HCT116 (cell line): ENCODE measurements at regions not wholly inside any gene's neighbourhood (a gene's known extent, or its start where the extent isn't known, plus 50 kb on each side); places are given as distances from the start of the nearest gene placed in this dataset.

Source experiments
- ATAC-seq: fragments of 200-7000 bp; cut with Tn5 transposase; 2 replicates; pipeline ENCODE4 v1.9.1; 2020; ENCODE audit warnings: mild to moderate bottlenecking, moderate library complexity
- BruUV-seq: library from RNA; stranded (reverse); fragments of 400-500 nt; replicated peaks from 2 replicates; lab custom pipeline; 2021; lab: Mats Ljungman, UMichigan
- CTCF ChIA-PET: fragments of 300-600 bp; sonication (Branson Sonifier 250); formaldehyde crosslinking; loops from one replicate; lab custom pipeline; 2021; ENCODE audit warnings: antibody characterized with exemption; lab: Charles Lee
- POLR2A ChIA-PET: fragments of 300-600, 350-600 bp; sonication (Branson Sonifier 250); formaldehyde crosslinking; loops from one replicate; lab custom pipeline; 2021; ENCODE audit warnings: antibody characterized with exemption; lab: Charles Lee
- RAD21 ChIA-PET, 2 experiments: fragments of 300-600 bp; sonication (Branson Sonifier 250); formaldehyde crosslinking; loops; one replicate each; lab custom pipeline; 2023; ENCODE audit warnings: low total read pairs in 2 of 2; ENCODE audit not compliant: uncharacterized antibody in 2 of 2, unreplicated experiment in 2 of 2, low non-redundant PET in 1 of 2; lab: Charles Lee
- DNase-seq: peaks from one replicate; pipeline ENCODE4 v3.0.0-alpha.2; 2010; ENCODE audit warnings: low read depth, low spot score
- H2AFZ ChIP-seq: fragments of 200-600 bp; shearing (Covaris generic), sonication (generic); 2 replicates; pipeline ENCODE4 v1.6.1; 2017; ENCODE audit warnings: low read depth, mixed run types, mixed read lengths, antibody characterized with exemption, low read length; ENCODE audit not compliant: poor library complexity, severe bottlenecking
- H3K27ac ChIP-seq: 2 replicates; pipeline ENCODE4 v1.5.1; 2012; ENCODE audit warnings: low read depth, low read length
- H3K27me3 ChIP-seq: fragments of 200-600 bp; sonication (generic); 2 replicates; pipeline ENCODE4 v1.6.1; 2016; ENCODE audit warnings: mixed run types, low read length, mixed read lengths; ENCODE audit not compliant: insufficient read depth
- H3K36me3 ChIP-seq, 2 experiments: fragments of 200-500 bp in 1 of 2; fragments of 200-600 bp in 1 of 2; sonication (Bioruptor generic) in 1 of 2; sonication (generic) in 1 of 2; 2 replicates each; pipeline versions ENCODE4 v1.5.1 to v1.6.1; 2014 to 2016; ENCODE audit warnings: low read length in 2 of 2, inconsistent platforms in 1 of 2, mixed read lengths in 1 of 2, mixed run types in 1 of 2; ENCODE audit not compliant: insufficient read depth in 2 of 2, control insufficient read depth in 1 of 2
- H3K4me1 ChIP-seq, 2 experiments: fragments of 200-600 bp in 1 of 2; sonication (generic) in 1 of 2; 2 replicates each; pipeline versions ENCODE4 v1.5.1 to v1.6.1; 2012 to 2017; ENCODE audit warnings: low read length in 2 of 2, inconsistent platforms in 1 of 2, mild to moderate bottlenecking in 1 of 2, mixed read lengths in 1 of 2, mixed run types in 1 of 2, moderate library complexity in 1 of 2; ENCODE audit not compliant: insufficient read depth in 2 of 2, control insufficient read depth in 1 of 2
- H3K4me2 ChIP-seq: fragments of 200-600 bp; sonication (generic); 2 replicates; pipeline ENCODE4 v1.6.1; 2017; ENCODE audit warnings: mixed run types, low read length, mixed read lengths
- H3K4me3 ChIP-seq, 2 experiments: fragments of 200-600 bp in 1 of 2; sonication (generic) in 1 of 2; replicated peaks in 1 of 2; 2 replicates each; pipeline ENCODE4 v1.5.1; 2011 to 2016; ENCODE audit warnings: low read length in 2 of 2, control low read depth in 1 of 2, low read depth in 1 of 2, mild to moderate bottlenecking in 1 of 2, mixed read lengths in 1 of 2, mixed run types in 1 of 2
- H3K79me2 ChIP-seq: fragments of 200-600 bp; sonication (generic); 2 replicates; pipeline ENCODE4 v1.6.1; 2017; ENCODE audit warnings: mild to moderate bottlenecking, mixed run types, low read length, moderate library complexity, mixed read lengths; ENCODE audit not compliant: insufficient read depth
- H3K9ac ChIP-seq: fragments of 200-600 bp; sonication (generic); 2 replicates; pipeline ENCODE4 v1.6.1; 2016; ENCODE audit warnings: low read length, mixed read lengths
- H3K9me2 ChIP-seq: fragments of 200-600 bp; sonication (generic), shearing (Covaris generic); 2 replicates; pipeline ENCODE4 v1.6.1; 2017; ENCODE audit warnings: mixed run types, mild to moderate bottlenecking, moderate library complexity; ENCODE audit not compliant: insufficient read depth
- H3K9me3 ChIP-seq, 2 experiments: fragments of 200-500 bp in 1 of 2; fragments of 200-600 bp in 1 of 2; sonication (Bioruptor generic) in 1 of 2; sonication (generic) in 1 of 2; 2 replicates each; pipeline ENCODE4 v1.6.1; 2014 to 2017; ENCODE audit warnings: low read length in 2 of 2, mixed read lengths in 2 of 2, inconsistent platforms in 1 of 2, low read depth in 1 of 2, mild to moderate bottlenecking in 1 of 2, mixed run types in 1 of 2, moderate library complexity in 1 of 2; ENCODE audit not compliant: control insufficient read depth in 1 of 2, insufficient read depth in 1 of 2
- H4K20me1 ChIP-seq: fragments of 200-600 bp; sonication (generic), shearing (Covaris generic); 2 replicates; pipeline ENCODE4 v1.6.1; 2017; ENCODE audit warnings: mixed run types, mild to moderate bottlenecking, moderate library complexity; ENCODE audit not compliant: insufficient read depth
- CEBPB ChIP-seq: IDR thresholded peaks from 2 replicates; pipeline ENCODE4 v1.6.1; 2012; ENCODE audit warnings: low read depth
- CTCF ChIP-seq, 3 experiments: fragments of 200-600 bp in 1 of 3; sonication (generic) in 1 of 3; IDR thresholded peaks in 2 of 3; conservative IDR thresholded peaks in 1 of 3; 2 replicates each; pipeline ENCODE4 v1.5.1; 2012 to 2017; ENCODE audit warnings: low read depth in 2 of 3, low read length in 2 of 3, antibody characterized with exemption in 1 of 3, borderline replicate concordance in 1 of 3, control low read depth in 1 of 3, mild to moderate bottlenecking in 1 of 3, mixed read lengths in 1 of 3, mixed run types in 1 of 3, moderate library complexity in 1 of 3; ENCODE audit not compliant: insufficient read depth in 1 of 3
- ELF1 ChIP-seq: IDR thresholded peaks from 2 replicates; pipeline ENCODE4 v1.6.1; 2012; ENCODE audit warnings: low read depth, borderline replicate concordance
- EZH2 ChIP-seq: fragments of 200-600 bp; sonication (generic); IDR thresholded peaks from 2 replicates; pipeline ENCODE4 v1.6.1; 2017; ENCODE audit warnings: antibody characterized with exemption, mixed run types
- EZH2phosphoT487 ChIP-seq: fragments of 200-600 bp; IDR thresholded peaks from 2 replicates; pipeline ENCODE4 v1.6.1; 2018; ENCODE audit warnings: antibody characterized with exemption, borderline replicate concordance
- FOSL1 ChIP-seq: IDR thresholded peaks from 2 replicates; pipeline ENCODE4 v1.6.1; 2012; ENCODE audit warnings: low read depth
- JUND ChIP-seq: IDR thresholded peaks from 2 replicates; pipeline ENCODE4 v1.6.1; 2012
- POLR2A ChIP-seq: IDR thresholded peaks from 2 replicates; pipeline ENCODE4 v1.7.0; 2011; ENCODE audit warnings: borderline replicate concordance; ENCODE audit not compliant: insufficient read depth, insufficient read length; ENCODE audit errors: extremely low read depth
- POLR2AphosphoS5 ChIP-seq: IDR thresholded peaks from 2 replicates; pipeline ENCODE4 v1.6.1; 2011; ENCODE audit warnings: mild to moderate bottlenecking, low read depth, low read length, moderate library complexity
- RAD21 ChIP-seq: IDR thresholded peaks from 2 replicates; pipeline ENCODE4 v1.6.1; 2012; ENCODE audit warnings: low read depth, mild to moderate bottlenecking
- SIN3A ChIP-seq: IDR thresholded peaks from 2 replicates; pipeline ENCODE4 v1.6.1; 2012; ENCODE audit warnings: low read depth
- SP1 ChIP-seq: IDR thresholded peaks from 2 replicates; pipeline ENCODE4 v1.6.1; 2012; ENCODE audit warnings: low read depth
- ZFX ChIP-seq: fragments of 450-650 bp; IDR thresholded peaks from 2 replicates; pipeline ENCODE4 v1.6.1; 2017
- intact Hi-C: fragments of 100-400 bp; cut with micrococcal nuclease; formaldehyde crosslinking; loops from 2 replicates; pipeline ENCODE4 v1.10.0; 2022
- TF ChIP-seq, protein P1 (sequence below): IDR thresholded peaks from 2 replicates; pipeline ENCODE4 v1.6.1; 2012

- TF ChIP-seq, protein P1, sequence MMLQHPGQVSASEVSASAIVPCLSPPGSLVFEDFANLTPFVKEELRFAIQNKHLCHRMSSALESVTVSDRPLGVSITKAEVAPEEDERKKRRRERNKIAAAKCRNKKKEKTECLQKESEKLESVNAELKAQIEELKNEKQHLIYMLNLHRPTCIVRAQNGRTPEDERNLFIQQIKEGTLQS: no peak
These were observed 190.6 kb upstream of the TMCO5A start (continued) for GRCh38 chr15:37743826-37744225.

DNA sequence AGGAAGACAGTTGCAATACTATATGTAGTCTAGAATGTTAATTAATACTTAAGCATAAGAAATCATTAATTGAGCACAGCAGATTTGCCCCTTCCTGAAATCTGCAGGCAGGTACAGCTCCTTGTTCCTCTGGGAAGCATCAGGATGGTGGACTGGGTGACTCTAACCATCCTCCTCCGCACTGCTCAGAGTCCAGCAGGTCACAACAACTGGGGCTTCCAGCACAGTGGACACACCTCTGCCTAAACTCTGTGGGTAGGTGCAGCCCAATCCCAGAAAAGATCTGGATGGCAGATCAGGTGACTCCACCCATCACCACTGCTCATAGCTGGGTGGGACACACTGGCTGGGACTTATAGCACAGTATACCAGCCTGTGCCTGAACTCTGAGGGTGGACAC is 189.9 kb upstream of the TMCO5A start:
- H3K4me3 ChIP-seq: no peak overlapping the region
- H2AFZ ChIP-seq: no peak overlapping the region
- no peak for ATAC-seq
- H3K4me2 ChIP-seq: no peak overlapping the region
- RAD21 ChIA-PET: no interaction called here
- TF ChIP-seq EZH2phosphoT487 (no peak), ZFX (no peak), FOSL1 (no peak), ELF1 (no peak), SP1 (no peak), POLR2A (no peak), CTCF (IDR thresholded peaks at IDR 0.05 in 2 of 3, conservative IDR thresholded peaks at IDR 0.05 in 1 of 3; ENCODE audit: borderline replicate concordance in 1 of 3, insufficient read depth in 1 of 3, low read depth in 2 of 3, low read length in 2 of 3) (no peak), EZH2 (no peak), POLR2AphosphoS5 (no peak), SIN3A (no peak), CEBPB (no peak), JUND (no peak), RAD21 (no peak)
- TF ChIP-seq, protein P1: no peak
- no TSS peak for BruUV-seq
- no peaks in the 10 kb centered on the region for H4K20me1 ChIP-seq
- POLR2A ChIA-PET: no interaction called here
- DNase-seq: no peak
- intact Hi-C loops: no loop called here
- no peaks in the 10 kb centered on the region for H3K79me2 ChIP-seq
- H3K36me3 ChIP-seq: no peaks in the 10 kb centered on the region
- no peaks in the 10 kb centered on the region for H3K9me3 ChIP-seq
- peaks cover 0 to 5% of the 10 kb centered on the region in 2 experiments; a peak in 1 of 4 replicates for H3K4me1 ChIP-seq
- no peak overlapping the region for H3K9ac ChIP-seq
- CTCF ChIA-PET: interaction anchor here (2.2 kb wide), 1 partner anchor 20 kb away, joined by 7 read pairs; no protein-coding TSS in a partner anchor
- H3K27me3 ChIP-seq: peaks cover 24% of the 10 kb centered on the region; the same call in 1 of the 2 replicates
- H3K27ac ChIP-seq: no peak overlapping the region
- H3K9me2 ChIP-seq: no peaks in the 10 kb centered on the region
